HuH-7 (cell line): ENCODE measurements at regions not wholly inside any gene's neighbourhood (a gene's known extent, or its start where the extent isn't known, plus 50 kb on each side); places are given as distances from the start of the nearest gene placed in this dataset.

Experiments
- DNase-seq: peaks from one replicate; pipeline ENCODE4 v3.0.0; 2011; ENCODE audit warnings: low spot score

DNA sequence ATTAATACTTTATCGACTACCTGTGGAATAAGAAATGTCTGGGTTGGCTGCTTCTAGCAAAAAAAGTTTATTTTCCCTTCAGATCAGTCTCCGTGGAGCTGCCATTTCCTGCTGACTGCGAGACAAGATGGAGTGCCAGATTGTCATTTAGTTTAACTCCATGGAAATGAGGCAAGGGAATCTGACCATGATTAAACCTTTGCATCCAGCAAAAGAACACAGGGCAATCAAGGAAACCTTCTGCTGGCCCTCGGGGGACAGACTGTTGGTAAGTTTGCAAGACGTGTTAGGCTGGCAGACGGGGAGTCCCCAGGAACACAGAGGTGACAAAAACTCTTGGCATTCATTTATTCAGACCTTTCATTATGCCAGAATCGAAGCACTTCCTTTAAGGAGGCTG is 52.2 kb upstream of the SPACA1 start:
- DNase-seq: no peak

DNA sequence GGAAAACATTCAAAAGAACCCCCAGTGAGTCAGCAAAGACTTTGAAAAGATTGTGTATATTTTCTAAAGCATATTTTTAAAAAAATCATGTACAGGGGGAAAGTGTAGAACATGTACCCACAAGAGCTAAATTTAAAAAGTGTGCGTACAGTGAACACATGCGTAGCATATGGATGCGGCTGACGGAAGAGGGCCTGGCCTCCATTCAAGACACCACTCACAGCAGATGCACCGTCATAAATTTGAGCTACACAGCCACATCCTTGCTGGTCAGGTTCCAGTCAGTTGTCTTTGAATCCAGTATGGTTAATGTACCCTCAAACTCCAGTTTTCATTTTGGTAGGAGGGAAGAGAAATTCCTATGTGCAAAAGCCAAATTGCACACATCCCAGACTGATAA is 54.3 kb upstream of the SPACA1 start:
- DNase-seq: no peak

DNA sequence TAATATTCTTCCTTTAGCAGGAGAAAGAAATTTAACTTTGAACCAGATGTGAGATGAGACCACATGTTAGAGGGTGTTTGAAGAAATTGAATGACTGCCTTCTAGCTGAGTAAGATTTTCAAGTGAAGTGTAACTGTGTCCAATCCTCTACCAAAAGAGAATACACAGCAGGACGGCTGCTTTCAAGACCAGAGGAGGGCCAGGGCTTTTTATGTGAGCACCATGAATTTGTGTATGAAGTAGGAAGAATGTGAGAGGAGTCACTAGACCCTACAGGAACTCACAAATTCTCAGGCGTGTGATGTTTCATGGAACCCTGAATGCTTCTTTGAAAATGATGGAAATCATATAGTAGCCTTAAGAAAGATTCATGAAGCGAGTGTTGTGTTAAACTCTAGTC is 56.8 kb upstream of the SPACA1 start:
- no peak for DNase-seq

DNA sequence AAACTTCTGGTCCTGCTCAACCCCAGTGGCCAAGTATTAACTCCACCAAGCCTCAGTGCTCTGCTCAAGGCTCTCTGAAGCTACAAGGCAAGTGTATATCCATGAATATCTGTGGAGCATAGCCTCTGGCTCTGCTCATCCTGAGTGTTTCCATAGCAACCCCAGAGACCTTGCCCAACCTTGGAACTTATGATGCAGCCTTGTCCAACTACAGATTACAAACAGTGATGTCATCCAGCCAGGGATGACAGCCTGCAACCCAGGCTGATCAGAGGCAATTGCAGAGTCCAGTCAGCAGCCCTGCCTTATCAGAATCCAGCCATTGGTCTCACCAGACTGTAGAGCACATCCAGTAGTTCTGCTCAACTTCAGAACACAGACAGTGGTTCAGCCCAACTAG is 65.5 kb upstream of the SPACA1 start:
- no peak for DNase-seq

DNA sequence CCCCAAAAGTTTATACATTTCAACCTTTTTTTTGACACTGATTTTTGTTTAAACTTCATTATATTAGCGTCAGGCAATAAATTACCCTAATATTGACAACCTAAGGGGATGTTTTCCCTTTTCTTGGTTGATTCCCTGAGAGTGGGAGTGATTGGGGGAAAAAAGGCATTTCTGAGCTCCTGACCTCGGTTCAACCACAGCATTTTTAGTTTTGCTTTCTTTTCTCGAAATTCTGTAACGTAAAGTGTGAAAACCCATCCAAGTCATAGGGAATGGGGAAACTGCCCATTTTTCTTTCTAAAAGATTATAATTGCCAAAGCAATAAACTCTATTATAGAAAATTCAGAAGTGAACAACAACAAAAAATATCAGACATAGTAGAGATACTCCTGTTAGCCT is 67.9 kb upstream of the SPACA1 start:
- no peak for DNase-seq

DNA sequence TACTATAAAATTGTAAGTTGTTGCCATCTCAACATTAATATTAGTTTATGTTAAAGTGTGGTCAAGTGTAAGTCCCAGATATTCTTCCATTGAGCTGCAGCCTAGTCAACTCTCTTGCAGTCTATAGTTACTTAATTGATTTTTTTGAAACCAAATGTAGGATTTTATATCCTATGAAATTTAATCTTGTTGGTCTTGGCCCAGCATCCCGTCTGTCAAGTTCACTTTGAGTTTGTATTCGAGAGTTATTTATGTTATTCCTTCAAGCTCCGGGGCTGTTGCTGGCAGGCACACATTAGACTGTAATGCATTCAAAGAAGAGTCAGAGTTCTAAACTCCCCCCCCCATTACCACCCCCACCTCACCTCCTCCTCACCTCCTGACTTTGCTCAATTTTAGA is 71.0 kb upstream of the SPACA1 start:
- no peak for DNase-seq

DNA sequence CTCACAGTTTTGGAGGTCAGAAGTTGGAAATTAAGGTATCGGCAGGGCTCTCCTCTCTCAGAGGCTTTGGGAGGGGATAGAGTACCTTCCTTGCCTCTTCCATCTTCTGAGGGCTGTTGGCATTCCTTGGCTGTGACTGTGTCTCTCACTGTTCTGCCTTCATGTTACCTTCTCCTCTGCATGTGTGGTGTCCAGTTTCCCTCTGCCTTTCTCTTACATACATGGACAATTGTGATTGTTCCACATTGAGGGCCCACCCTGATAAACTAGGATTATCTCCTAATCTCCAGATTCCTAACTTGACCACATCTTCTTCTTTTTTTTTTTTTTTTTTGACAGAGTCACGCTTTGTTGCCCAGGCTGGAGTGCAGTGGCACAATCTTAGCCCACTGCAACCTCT is 72.1 kb upstream of the SPACA1 start:
- DNase-seq: no peak

DNA sequence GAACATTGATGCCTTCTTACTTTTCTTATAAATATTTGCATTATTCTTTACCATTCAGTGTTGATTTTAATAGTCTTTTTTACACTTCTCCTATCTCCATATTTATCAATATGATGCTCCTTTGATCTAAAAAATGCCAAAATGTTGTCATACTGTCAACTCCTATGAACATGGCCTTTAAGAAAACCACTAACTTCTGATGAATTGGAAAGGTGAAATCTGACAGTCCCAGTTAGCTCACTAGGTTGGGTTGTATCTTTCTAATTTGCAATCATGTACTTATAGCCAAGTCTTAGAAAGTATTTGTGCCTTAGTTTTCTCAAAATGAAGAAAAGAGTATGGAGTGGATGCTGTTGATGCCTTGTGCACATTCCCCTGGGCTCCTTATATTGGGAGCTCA is 75.4 kb upstream of the SPACA1 start:
- no peak for DNase-seq

DNA sequence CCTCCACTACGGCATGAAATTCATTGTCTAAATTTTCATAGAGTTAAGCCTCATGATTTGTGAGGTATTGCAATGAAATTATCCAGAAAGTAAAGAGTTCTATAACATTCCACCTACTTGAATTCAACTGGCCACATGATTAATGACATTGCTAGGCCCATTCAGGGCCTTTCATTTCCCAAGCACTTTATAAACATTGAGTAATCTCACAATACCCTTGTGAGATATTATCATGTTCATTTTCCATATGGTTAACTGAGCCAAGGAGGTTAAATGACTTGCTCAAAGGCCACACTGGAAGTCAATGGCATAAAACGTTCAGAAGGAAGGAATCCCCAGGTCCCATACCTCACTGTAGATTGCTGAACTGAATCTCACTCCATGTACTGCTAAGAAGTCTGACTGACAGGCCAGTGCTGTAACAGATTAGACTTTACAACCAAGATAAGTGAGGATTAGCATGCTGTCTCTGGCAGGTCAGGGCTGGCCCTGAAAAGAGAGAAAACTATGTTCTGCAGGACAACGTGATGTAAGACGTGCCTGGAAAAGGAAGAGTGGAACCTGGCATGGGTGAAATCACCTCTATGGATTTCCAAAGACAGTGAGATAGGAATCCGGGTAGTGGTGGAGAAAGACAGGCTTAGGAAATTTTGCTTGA is 75.9 kb upstream of the SPACA1 start:
- DNase-seq: no peak

DNA sequence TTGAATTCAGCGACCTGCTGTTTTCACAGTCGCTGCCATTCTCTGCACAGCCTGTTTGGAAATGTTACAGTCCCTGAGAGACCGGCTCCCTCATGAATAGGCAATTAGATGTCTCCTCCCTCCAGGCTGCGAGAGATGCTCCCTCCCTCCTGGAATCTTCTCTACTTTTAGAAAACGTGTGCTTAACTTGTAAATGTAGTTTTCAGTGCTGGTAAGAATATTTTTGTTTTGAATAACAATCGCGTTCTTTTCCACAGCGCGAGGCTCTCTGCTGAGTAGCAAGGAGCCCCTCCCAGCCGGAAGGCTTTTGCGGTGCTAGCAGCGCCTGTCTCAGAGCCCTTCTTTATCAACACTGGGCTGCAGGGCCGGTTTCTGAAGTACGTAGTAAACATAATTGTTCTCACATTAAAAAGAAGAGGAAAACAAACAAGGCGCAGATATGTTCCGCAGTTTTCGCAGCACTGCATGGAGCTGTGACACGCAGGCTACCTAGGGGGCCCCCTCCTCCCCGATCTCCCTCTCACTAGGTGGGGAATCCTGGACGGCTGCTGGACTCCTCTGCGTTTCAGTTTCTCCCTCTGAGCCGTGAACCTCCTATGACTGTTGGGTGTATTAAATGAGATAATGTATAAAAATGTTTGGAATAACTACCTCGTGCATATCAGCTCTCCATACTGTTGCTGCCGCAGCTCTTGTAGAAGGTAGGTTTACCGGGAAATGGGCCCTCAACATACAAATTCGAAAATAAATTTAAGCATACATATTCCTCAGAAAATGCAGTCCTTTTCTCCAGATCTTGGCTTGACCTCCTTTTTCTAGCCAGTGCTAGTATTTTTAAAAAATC is 79.0 kb upstream of the SPACA1 start:
- DNase-seq: peak; percentile 20

DNA sequence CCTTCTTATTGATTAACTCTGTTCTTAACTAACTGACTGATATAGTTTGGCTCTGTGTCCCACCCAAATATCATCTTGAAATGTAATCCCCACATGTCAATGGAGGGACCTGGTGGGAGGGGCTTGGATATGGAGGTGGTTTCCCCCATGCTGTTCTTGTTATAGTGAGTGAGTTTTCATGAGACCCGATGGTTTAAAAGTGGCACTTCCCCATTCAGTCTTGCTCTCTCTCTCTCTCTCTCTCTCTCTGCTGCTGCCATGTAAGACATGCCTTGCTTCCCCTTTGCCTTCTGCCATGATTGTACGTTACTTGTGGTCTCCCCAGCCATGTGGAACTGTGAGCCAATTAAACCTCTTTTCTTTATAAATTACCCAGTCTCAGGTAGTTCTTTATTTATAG is 81.8 kb upstream of the SPACA1 start:
- DNase-seq: no peak

DNA sequence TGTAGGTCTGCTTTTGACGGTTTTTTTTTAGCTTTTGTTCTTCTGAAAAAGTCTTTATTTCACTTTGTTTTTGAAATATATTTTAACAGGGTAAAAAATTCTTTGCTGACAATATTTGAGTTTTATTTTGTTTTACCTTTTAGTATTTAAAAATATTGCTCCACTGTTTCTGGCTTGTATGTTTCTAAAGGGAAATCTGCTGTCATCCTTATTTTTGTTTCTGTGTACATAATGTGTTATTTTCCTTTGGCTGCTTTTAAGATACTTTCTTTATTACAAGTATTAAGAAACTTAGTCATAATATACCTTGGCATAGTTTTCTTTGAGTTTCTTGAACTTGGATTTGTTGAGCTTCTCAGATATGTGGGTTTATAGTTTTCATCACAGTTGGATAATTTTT is 88.6 kb upstream of the SPACA1 start:
- DNase-seq: no peak

DNA sequence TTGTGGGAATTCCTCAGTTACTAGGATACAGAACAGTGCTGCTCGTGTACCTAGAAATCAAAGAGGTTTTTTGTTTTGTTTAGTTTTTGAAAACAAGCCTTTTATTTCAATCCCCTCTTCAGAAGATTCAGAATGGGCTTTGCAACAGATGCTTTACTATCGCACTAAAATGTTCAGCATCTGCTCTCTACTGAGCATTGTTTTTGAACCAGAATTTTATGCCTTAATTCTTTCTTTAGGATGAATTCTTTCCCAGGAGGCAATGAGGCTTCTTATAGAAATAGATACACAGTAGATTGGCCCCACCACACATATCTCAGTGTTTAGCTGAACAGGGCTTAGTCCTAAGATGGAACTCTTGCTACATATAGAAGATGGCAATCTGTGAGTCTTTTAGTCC is 95.9 kb upstream of the SPACA1 start:
- no peak for DNase-seq

DNA sequence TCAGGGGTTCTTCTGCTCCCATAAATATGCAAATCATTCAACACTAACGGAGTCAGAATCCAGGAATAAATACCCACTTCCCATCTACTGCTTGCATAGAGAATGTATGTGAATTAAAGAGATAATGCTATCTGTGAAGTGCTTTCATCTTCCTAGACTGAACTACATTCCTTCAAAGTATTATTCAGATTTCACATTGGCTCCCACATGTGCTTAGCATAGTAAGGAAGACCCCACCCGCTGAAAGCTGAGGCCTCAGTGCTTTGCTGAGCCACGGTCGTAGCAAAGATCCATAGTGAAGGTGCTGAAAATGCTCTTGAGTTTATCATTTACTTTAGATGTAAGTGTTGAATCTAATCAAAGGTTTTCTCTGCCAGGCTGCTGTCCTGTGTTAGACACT is 97.0 kb upstream of the SPACA1 start:
- no peak for DNase-seq

DNA sequence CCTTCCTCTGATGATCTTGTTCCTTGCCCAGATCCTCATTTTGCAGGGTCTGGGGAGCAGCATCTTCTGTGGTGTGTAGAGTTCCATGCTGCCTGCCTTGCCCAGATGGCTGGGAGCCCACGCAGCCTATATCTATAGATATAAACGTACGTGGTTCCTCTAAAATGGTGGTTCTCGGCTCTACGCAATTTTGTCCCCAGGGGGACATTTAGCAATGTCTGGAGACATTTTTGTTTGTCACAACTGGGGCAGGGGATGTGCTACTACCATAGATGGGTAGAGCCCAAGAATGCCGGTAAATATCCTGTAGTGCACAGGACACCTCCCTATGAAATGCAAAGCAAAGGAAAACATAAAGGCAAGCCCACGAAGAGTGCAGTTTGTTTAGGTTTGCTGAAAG is 98.4 kb upstream of the SPACA1 start:
- DNase-seq: no peak

DNA sequence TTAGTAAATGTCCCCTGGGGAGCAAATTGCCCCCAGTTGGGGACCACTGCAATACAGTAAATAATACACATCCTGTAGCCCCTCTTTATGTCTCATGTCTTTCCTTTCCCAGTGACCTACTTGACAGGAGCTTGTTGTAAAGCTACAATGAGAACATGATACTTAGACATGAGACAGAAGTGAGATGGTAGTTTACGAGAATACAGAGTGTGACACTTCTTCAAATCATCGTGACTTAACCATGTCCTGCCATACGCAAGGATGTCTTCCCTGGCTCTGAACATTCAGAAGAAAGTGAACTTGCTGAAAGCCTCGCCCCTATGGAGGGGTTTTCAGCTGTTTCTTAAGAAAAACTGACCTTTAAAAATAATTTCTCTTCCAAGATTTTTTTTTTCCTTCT is 101.0 kb upstream of the SPACA1 start:
- DNase-seq: no peak

DNA sequence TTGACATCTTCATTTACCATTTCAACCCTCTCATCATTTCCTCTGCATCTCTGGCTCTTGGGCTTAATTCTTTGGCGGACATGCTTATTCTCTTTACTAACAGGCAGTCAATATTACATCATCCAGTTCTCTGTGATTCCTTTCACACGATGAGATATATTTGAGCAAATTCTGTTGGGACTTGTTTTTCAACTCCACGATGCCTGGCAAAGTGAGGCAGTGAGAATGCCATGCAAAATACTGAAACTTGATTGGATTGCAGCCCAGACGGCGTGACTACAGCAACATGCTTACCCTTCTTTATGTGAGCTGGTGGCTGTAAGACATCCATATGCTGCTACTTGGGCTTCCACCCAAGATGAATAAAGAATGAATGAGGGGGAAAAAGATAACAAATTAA is 101.7 kb upstream of the SPACA1 start:
- no peak for DNase-seq

DNA sequence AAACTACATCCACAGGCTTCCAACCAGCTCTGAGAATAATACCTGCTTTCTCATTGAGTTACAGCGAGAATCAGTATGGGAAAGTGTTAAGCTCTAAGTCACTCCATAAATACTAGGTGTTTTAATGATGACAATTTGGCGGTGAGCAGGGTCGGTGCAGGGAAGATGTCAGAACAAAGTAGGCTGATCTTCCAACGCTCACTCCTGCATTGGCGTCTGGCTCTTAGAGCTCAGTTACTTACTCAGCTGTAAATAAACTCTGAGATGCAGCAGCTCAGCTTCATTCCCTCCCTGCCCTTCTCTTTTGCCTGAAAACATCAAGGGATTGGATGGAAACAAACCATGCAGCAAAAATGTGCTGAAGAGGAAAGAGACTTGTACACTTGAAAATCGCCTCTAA is 102.5 kb upstream of the SPACA1 start:
- no peak for DNase-seq

DNA sequence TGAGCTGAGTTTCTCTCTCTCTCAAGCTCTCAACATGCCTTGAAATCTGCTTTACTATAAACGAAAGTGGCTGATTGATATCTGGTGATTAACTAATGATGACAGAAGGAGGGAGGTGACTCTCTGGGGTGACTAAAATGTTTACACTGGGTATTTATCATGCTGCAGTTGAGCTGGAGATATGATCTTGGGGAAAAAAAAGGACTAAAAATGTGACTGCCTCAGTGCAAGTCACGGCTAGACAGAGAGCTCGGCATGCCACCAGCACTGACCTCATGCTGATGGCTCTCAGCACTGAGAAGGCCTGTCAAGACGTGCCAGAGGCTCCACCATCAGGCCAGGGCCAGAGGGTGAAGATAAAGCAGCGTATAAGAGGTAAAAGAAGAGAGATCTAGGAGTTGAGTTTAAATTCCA is 103.1 kb upstream of the SPACA1 start:
- no peak for DNase-seq

DNA sequence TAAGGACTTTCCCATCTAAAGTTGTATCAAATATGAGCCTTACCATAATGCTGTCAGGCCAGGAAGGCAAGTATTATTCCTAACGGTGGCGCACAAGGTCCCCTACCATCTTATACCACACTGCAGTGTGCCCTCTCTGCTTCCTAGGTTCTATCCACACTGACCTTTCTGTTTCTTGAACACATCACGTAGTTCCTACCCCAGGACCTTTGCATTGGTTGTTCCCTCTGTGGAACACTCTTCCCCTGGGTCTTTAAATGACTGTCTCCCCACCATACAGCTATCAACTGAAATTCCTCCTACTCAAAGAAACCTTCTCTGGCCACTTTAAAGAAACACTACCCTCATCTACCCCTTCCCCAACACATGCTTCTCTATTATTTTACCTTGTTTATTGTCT is 104.5 kb upstream of the SPACA1 start:
- no peak for DNase-seq

DNA sequence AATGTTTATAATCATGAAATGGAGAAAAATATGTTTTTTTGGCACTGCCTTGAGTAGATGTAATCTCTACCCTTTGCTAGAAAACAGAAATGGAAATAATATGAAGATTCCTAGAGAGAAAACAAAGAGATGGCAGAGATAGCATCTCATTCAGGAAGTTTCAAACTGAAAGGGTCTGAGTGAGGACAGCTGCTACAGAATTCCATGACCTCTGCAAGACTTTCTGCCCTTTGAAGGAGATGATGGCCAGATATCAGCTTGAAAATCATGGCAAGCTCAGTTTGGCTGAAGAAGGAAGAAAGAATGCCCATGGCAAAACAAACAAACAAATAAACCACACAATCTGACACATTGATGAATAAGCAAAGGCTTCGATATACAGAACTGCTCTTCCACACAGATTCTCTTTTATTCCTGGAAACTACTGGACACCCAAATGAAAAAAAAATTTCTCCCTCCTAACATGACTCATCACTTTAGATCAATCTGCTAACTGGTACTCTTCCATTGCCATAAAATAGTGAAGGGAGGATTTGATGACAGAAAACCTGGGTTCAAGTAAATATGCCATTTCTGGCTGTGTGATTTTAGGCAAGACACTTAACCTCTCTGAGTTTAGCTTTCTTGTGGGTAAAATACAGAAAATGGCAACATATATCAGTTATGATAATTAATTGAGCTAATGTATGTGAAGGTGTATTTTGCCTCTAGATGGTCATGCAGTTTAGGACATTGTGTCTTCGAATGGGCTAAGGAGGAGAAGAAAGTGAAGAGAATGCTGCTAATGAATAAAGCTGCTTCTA is 105.9 kb upstream of the SPACA1 start:
- no peak for DNase-seq

DNA sequence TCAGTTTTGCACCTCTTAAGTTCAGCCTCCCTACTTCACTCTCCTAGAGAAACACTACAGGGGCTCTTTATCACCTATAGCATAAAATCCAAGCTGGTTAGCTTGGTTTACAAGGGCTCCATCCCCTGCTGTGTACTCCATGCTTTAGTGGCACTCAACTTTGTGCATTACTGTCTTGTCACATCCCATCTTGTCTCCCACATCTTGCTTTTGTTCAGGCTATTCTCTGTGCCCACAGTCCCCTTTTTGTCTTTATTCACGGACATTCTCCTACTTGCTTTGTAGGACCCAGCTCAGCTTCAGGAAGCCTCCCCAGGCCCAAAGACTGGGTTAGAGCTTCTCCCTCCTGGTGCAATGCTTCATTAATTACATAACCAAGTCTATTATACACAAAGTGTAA is 107.9 kb upstream of the SPACA1 start:
- no peak for DNase-seq

DNA sequence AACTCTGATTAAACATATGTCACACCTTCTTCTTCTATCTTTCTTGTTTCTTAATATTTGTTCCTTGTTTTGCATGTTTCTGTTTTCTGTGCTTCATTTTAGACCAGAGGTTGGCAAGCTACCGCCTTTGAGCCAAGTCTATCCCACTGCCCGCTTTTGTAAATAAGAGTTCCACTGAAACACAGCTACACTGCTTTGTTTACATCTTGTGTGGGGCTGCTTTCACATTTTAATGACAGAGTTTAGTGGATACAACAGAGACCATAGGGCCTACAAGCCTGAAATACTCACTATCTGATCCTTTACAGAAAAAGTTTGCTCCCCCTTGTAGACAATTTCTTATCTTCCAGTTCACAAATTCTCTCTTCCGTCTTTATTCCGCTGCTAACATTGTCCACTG is 109.4 kb upstream of the SPACA1 start:
- no peak for DNase-seq
